ENCODE measurements at regions not wholly inside any gene's neighbourhood (a gene's known extent, or its start where the extent isn't known, plus 50 kb on each side); places are given as distances from the start of the nearest gene placed in this dataset.

DNA sequence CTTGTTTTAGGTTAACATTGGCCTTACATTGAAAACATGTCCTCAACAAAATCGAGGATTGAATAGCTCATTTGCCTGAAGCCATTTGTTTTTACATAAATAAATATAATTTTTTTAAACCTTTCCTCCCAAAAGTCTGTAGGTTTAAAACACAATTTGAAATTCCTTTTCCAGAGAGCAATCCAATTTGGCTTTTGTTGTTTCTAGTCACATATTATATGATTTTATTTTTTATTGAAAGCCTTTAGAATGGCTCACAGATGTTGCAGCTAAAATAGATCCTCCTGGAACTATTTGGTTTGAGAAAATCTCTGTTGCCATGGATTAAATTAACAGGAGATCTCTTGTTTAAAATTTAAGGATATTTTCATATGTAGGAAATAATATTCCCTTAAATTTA lies 512.6 kb downstream of the KLF5 start:
- H3K27ac Mint-ChIP-seq: no peak overlapping the region
- no peaks in the 10 kb centered on the region for H3K27me3 Mint-ChIP-seq
- H3K9me3 Mint-ChIP-seq: no peaks in the 10 kb centered on the region
- H3K4me1 Mint-ChIP-seq: no peaks in the 10 kb centered on the region
- no peak overlapping the region for H3K4me3 Mint-ChIP-seq
- H3K36me3 Mint-ChIP-seq: no peaks in the 10 kb centered on the region

GRCh38 chr13:73556902-73557301 lies 498.1 kb downstream of the KLF5 start:
- Mint-ChIP-seq H3K4me1 (no peaks in the 10 kb centered on the region), H3K9me3 (no peaks in the 10 kb centered on the region), H3K4me3 (no peak overlapping the region), H3K27ac (no peak overlapping the region), H3K27me3 (no peaks in the 10 kb centered on the region), H3K36me3 (no peaks in the 10 kb centered on the region)

DNA sequence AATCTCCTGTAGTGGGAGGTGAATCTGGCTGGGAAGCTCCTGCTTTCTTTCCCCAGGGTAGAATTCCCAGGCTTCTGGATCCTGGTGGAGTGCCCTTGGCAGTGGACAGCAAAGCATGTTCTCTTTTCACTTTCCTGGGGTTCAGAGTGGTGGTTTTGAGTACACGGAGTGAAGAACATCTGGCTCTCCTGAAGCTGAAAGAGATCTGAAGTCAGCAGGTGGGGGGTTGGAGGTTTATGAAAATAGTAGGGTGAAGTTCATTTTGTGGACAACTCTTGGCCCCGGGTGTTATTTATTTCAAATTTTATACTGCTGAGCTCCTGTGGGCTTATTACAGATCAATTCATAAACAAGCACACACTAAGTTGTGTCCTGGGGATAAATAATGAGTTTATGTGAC lies 497.3 kb downstream of the KLF5 start:
- no peaks in the 10 kb centered on the region for H3K27me3 Mint-ChIP-seq
- H3K36me3 Mint-ChIP-seq: no peaks in the 10 kb centered on the region
- no peaks in the 10 kb centered on the region for H3K4me1 Mint-ChIP-seq
- no peaks in the 10 kb centered on the region for H3K9me3 Mint-ChIP-seq
- H3K27ac Mint-ChIP-seq: no peak overlapping the region
- H3K4me3 Mint-ChIP-seq: no peak overlapping the region

GRCh38 chr13:73551736-73552135 lies 492.9 kb downstream of the KLF5 start:
- Mint-ChIP-seq H3K27ac (no peak overlapping the region), H3K36me3 (no peaks in the 10 kb centered on the region), H3K4me1 (no peaks in the 10 kb centered on the region), H3K9me3 (no peaks in the 10 kb centered on the region), H3K27me3 (no peaks in the 10 kb centered on the region), H3K4me3 (no peak overlapping the region)

DNA sequence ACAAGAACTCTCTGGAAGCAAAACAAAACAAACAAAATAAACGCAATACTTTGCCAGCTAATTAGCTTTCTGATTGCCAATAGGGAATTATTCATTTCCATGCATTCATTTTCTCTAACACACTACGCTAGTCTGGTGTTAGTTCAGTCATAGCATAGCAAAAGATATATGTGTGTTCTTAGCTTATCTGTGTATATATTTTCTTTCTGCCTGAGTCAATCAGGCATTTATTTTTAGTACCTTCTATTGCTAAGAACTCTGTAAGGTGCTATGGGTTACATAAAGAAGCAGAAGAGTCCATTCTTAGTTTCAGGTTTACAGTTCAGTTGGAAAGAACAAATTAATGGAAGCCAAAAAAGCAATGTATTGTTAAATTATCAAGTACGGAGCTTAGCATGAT lies 490.9 kb downstream of the KLF5 start:
- Mint-ChIP-seq H3K36me3 (no peaks in the 10 kb centered on the region), H3K9me3 (no peaks in the 10 kb centered on the region), H3K4me3 (no peak overlapping the region), H3K4me1 (no peaks in the 10 kb centered on the region), H3K27me3 (no peaks in the 10 kb centered on the region), H3K27ac (no peak overlapping the region)

DNA sequence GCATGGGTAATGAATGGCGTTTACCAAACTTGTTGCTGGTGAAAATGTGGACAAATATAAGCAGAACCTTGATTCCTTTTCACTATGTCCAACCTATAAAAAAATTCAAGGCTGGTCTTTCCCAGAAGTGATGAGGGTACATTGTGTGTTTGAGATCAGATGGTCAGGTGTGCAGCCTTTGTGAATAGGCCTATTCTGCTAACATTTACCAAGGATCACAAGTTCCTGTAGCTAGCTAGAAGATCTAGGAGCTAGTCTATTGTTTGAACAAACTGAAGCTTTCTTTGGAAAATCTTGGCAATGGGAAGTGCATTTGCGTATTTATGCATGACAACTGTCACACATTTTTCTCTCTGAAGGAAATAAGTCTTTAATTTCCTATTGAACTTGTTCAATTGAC lies 489.6 kb downstream of the KLF5 start:
- Mint-ChIP-seq H3K9me3 (no peaks in the 10 kb centered on the region), H3K27ac (no peak overlapping the region), H3K4me1 (no peaks in the 10 kb centered on the region), H3K27me3 (no peaks in the 10 kb centered on the region), H3K4me3 (no peak overlapping the region), H3K36me3 (no peaks in the 10 kb centered on the region)

GRCh38 chr13:73547239-73547638 lies 488.4 kb downstream of the KLF5 start:
- Mint-ChIP-seq H3K4me1 (no peaks in the 10 kb centered on the region), H3K36me3 (no peaks in the 10 kb centered on the region), H3K9me3 (no peaks in the 10 kb centered on the region), H3K4me3 (no peak overlapping the region), H3K27me3 (no peaks in the 10 kb centered on the region), H3K27ac (no peak overlapping the region)

- H3K4me3 Mint-ChIP-seq: no peak overlapping the region
- no peaks in the 10 kb centered on the region for H3K4me1 Mint-ChIP-seq
- no peak overlapping the region for H3K27ac Mint-ChIP-seq
- no peaks in the 10 kb centered on the region for H3K36me3 Mint-ChIP-seq
- H3K27me3 Mint-ChIP-seq: no peaks in the 10 kb centered on the region
- no peaks in the 10 kb centered on the region for H3K9me3 Mint-ChIP-seq
Measured at GRCh38 chr13:73544175-73544574, 485.4 kb downstream of the KLF5 start.

- Mint-ChIP-seq H3K27me3 (no peaks in the 10 kb centered on the region), H3K4me1 (no peaks in the 10 kb centered on the region), H3K9me3 (no peaks in the 10 kb centered on the region), H3K4me3 (no peak overlapping the region), H3K27ac (no peak overlapping the region), H3K36me3 (no peaks in the 10 kb centered on the region)
Measured at GRCh38 chr13:73542446-73542845, 483.6 kb downstream of the KLF5 start.

- Mint-ChIP-seq H3K27me3 (no peaks in the 10 kb centered on the region), H3K4me3 (no peak overlapping the region), H3K36me3 (no peaks in the 10 kb centered on the region), H3K27ac (no peak overlapping the region), H3K9me3 (no peaks in the 10 kb centered on the region), H3K4me1 (no peaks in the 10 kb centered on the region)
Measured at GRCh38 chr13:73536865-73537264, 478.1 kb downstream of the KLF5 start.

- Mint-ChIP-seq H3K4me1 (no peaks in the 10 kb centered on the region), H3K36me3 (no peaks in the 10 kb centered on the region), H3K27me3 (no peaks in the 10 kb centered on the region), H3K27ac (no peak overlapping the region), H3K9me3 (no peaks in the 10 kb centered on the region), H3K4me3 (no peak overlapping the region)
Measured at GRCh38 chr13:73535341-73535740, 476.5 kb downstream of the KLF5 start.

DNA sequence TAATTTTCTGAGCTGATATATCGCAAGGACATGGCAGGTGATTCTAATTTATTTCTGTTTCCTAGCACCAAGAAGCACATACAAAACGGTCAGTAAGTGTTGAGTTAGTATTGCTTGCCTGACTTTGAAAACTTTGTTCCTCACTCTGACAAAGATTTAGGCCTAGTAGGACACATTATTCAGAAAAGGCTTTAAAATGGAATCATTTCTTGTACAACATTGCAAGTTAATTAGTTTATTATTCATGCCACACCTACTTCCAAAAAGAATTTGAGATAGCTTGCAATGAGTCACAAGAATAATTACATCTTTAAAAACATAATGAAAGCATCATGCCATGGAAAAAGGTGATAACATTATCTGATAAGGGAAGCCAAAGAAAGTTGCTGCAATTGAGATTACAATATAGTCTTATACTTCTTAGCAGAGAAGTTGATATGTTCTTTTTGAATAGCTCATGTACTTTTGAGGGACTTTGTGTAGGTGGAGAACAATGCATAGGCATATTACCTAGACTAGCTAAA lies 474.2 kb downstream of the KLF5 start:
- no peaks in the 10 kb centered on the region for H3K36me3 Mint-ChIP-seq
- H3K27ac Mint-ChIP-seq: no peak overlapping the region
- H3K27me3 Mint-ChIP-seq: no peaks in the 10 kb centered on the region
- H3K9me3 Mint-ChIP-seq: no peaks in the 10 kb centered on the region
- H3K4me1 Mint-ChIP-seq: no peaks in the 10 kb centered on the region
- H3K4me3 Mint-ChIP-seq: no peak overlapping the region

GRCh38 chr13:73532582-73532981 lies 473.8 kb downstream of the KLF5 start:
- no peak overlapping the region for H3K27ac Mint-ChIP-seq
- no peaks in the 10 kb centered on the region for H3K36me3 Mint-ChIP-seq
- no peaks in the 10 kb centered on the region for H3K4me1 Mint-ChIP-seq
- H3K27me3 Mint-ChIP-seq: no peaks in the 10 kb centered on the region
- H3K4me3 Mint-ChIP-seq: no peak overlapping the region
- H3K9me3 Mint-ChIP-seq: no peaks in the 10 kb centered on the region

- Mint-ChIP-seq H3K4me1 (no peaks in the 10 kb centered on the region), H3K27me3 (no peaks in the 10 kb centered on the region), H3K9me3 (no peaks in the 10 kb centered on the region), H3K36me3 (no peaks in the 10 kb centered on the region), H3K27ac (no peak overlapping the region), H3K4me3 (no peak overlapping the region)
Measured at GRCh38 chr13:73531014-73531413, 472.2 kb downstream of the KLF5 start.

GRCh38 chr13:73522937-73523336 lies 464.1 kb downstream of the KLF5 start:
- Mint-ChIP-seq H3K36me3 (no peaks in the 10 kb centered on the region), H3K4me1 (peaks cover 26% of the 10 kb centered on the region), H3K27ac (no peak overlapping the region), H3K27me3 (no peaks in the 10 kb centered on the region), H3K4me3 (no peak overlapping the region), H3K9me3 (no peaks in the 10 kb centered on the region)

GRCh38 chr13:73521985-73522524 lies 463.2 kb downstream of the KLF5 start:
- Mint-ChIP-seq H3K4me1 (peaks cover 26% of the 10 kb centered on the region), H3K9me3 (peaks cover 5% of the 10 kb centered on the region), H3K4me3 (peak overlapping the region; percentile 11), H3K27ac (no peak overlapping the region), H3K36me3 (peaks cover 2% of the 10 kb centered on the region), H3K27me3 (no peaks in the 10 kb centered on the region)

DNA sequence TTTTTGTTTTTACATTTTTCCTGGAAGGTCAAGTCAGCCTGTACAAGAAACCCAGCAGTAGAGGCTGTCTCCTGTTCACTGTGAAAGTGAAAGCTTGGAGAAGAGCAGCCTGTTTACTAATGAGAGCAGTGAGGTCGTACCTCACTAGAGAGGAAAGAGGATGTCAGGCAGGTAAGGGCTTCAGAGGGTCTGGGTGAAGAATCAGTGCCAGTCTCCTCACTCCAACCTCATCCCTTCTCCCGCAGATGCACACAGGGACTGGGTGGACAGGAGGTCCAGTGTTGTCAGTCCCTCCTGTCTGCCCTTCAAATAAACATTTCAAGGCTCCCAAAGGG lies 462.5 kb downstream of the KLF5 start:
- H3K4me3 Mint-ChIP-seq: peak overlapping the region; percentile 91

More for the DNA sequence above, 462.5 kb downstream of the KLF5 start:
- peaks cover 2% of the 10 kb centered on the region for H3K36me3 Mint-ChIP-seq
- H3K27ac Mint-ChIP-seq: peak overlapping the region; percentile 96
- H3K4me1 Mint-ChIP-seq: peaks cover 26% of the 10 kb centered on the region
- H3K9me3 Mint-ChIP-seq: peaks cover 5% of the 10 kb centered on the region
- no peaks in the 10 kb centered on the region for H3K27me3 Mint-ChIP-seq

All from activated naive CD4-positive, alpha-beta T cell treated with anti-CD3 and anti-CD28 coated beads, Interleukin-2, amount 50 U/mL, for 24 hours (primary cell).